Endothelial cell (in vitro differentiated cells): ENCODE measurements at regions not wholly inside any gene's neighbourhood (a gene's known extent, or its start where the extent isn't known, plus 50 kb on each side); places are given as distances from the start of the nearest gene placed in this dataset.
"Not testable (repeated sequence)": the region's sequence is repeated elsewhere in the genome, so short reads cannot be mapped to it uniquely, and the experiment has no call there.

ENCODE experiments used
- DNase-seq: peaks from one replicate; pipeline ENCODE4 v3.0.0; 2021; ENCODE audit warnings: low spot score
- H3K27ac Mint-ChIP-seq: one replicate; pipeline ENCODE4 v1.8.0; 2021; ENCODE audit warnings: mixed read lengths, inconsistent platforms; ENCODE audit not compliant: unreplicated experiment
- H3K27me3 Mint-ChIP-seq: one replicate; pipeline ENCODE4 v1.8.0; 2021; ENCODE audit warnings: mild to moderate bottlenecking, moderate library complexity, mixed read lengths, inconsistent platforms; ENCODE audit not compliant: unreplicated experiment
- H3K36me3 Mint-ChIP-seq: one replicate; pipeline ENCODE4 v1.8.0; 2021; ENCODE audit warnings: mild to moderate bottlenecking, low read depth, mixed read lengths, inconsistent platforms; ENCODE audit not compliant: unreplicated experiment
- H3K4me1 Mint-ChIP-seq: one replicate; pipeline ENCODE4 v1.8.0; 2021; ENCODE audit warnings: mild to moderate bottlenecking, mixed read lengths, inconsistent platforms; ENCODE audit not compliant: unreplicated experiment
- H3K4me3 Mint-ChIP-seq: one replicate; pipeline ENCODE4 v1.8.0; 2021; ENCODE audit warnings: mild to moderate bottlenecking, mixed read lengths, inconsistent platforms; ENCODE audit not compliant: unreplicated experiment
- H3K9me3 Mint-ChIP-seq: one replicate; pipeline ENCODE4 v1.8.0; 2021; ENCODE audit warnings: mixed read lengths, inconsistent platforms; ENCODE audit not compliant: unreplicated experiment
- TF ChIP-seq, protein P1 (sequence below): fragments of 200-600 bp; sonication (generic); IDR thresholded peaks from one replicate; pipeline ENCODE4 v1.5.0; 2021; ENCODE audit warnings: antibody characterized with exemption; ENCODE audit not compliant: unreplicated experiment

DNA sequence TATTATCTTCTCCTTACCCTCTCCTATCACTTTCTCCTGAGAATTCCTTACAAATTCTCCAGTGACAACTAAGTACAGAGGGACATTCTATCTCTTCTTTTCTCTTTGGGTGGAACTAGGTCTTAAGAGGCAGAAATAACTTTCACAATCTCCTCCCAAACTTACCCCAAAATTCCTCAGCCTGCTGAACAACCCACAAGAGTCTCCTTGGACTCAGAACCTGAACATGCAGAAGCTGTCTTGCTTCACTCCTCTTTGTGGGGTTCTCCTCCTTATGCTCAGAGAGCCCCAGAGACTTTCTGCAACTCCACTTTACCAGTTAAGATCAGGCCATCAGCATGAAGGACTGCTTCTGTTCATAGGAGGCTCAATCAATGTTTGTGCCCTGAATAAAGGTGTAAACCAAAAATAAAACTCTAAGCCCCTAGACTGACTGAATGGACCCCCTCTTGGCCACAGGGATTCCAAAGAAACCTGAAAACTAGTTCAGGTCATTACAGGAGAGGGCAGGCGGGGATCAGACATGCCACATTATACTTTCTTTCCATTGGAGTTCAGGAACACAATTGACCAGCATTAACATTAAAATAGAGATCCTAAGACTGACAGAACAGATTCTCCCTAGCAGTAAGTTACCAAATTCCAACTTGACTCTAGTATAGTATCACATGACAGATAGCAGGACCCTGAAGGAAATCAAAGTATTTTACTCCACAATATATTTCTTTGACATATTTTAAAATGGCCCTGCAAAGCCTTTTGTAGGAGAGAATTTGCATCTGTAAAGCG is 179.7 kb upstream of the FBXL17 start:
- no peak overlapping the region for H3K27ac Mint-ChIP-seq
- H3K36me3 Mint-ChIP-seq = no peaks in the 10 kb centered on the region
- no peaks in the 10 kb centered on the region for H3K27me3 Mint-ChIP-seq
- TF ChIP-seq, protein P1, sequence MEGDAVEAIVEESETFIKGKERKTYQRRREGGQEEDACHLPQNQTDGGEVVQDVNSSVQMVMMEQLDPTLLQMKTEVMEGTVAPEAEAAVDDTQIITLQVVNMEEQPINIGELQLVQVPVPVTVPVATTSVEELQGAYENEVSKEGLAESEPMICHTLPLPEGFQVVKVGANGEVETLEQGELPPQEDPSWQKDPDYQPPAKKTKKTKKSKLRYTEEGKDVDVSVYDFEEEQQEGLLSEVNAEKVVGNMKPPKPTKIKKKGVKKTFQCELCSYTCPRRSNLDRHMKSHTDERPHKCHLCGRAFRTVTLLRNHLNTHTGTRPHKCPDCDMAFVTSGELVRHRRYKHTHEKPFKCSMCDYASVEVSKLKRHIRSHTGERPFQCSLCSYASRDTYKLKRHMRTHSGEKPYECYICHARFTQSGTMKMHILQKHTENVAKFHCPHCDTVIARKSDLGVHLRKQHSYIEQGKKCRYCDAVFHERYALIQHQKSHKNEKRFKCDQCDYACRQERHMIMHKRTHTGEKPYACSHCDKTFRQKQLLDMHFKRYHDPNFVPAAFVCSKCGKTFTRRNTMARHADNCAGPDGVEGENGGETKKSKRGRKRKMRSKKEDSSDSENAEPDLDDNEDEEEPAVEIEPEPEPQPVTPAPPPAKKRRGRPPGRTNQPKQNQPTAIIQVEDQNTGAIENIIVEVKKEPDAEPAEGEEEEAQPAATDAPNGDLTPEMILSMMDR = no peak
- no peak for DNase-seq
- no peaks in the 10 kb centered on the region for H3K4me1 Mint-ChIP-seq
- H3K9me3 Mint-ChIP-seq = no peaks in the 10 kb centered on the region
- no peak overlapping the region for H3K4me3 Mint-ChIP-seq

DNA sequence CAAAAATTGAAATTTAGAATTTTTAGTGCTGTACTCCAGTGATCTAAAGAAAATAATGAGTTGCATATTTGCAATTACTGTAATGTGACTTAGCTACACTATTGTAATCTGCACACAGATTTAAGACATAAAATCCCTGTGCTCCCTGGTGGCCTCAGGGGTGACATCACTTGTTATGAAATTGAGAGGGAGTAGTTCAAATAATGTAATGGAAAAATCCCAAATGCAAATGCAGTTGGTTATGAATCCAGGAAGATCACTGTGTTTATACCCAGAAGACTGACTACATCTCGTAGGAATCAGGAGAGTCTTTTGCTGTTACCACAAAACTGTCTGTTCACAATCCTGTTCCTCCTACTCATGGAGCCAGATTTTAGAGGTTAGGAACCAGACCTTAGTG is 178.7 kb upstream of the FBXL17 start:
- no peak overlapping the region for H3K27ac Mint-ChIP-seq
- DNase-seq = no peak
- H3K4me3 Mint-ChIP-seq = no peak overlapping the region
- no peaks in the 10 kb centered on the region for H3K9me3 Mint-ChIP-seq
- no peaks in the 10 kb centered on the region for H3K4me1 Mint-ChIP-seq
- no peaks in the 10 kb centered on the region for H3K36me3 Mint-ChIP-seq
- TF ChIP-seq, protein P1 = no peak
- H3K27me3 Mint-ChIP-seq = no peaks in the 10 kb centered on the region

DNA sequence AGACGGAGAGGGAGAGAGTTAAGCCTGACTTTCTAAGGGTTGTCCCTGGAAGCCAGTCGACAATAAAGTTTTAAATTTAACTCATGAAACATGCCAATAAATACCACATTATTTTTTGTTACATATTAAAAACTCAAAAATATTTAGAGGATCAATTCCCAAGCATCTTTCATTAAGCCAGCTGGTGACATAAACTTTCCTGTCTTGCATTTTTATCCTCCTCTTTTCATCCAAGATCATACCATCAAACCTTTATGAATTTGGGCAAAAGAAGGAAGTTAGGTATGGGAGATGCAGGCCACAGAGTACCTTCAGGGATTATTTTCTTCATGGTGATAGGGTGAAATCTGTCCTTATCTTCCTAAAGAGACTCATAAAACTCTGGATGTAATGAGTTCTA is 178.3 kb upstream of the FBXL17 start:
- H3K4me3 Mint-ChIP-seq = no peak overlapping the region
- H3K36me3 Mint-ChIP-seq = no peaks in the 10 kb centered on the region
- H3K9me3 Mint-ChIP-seq = no peaks in the 10 kb centered on the region
- TF ChIP-seq, protein P1 = no peak
- no peaks in the 10 kb centered on the region for H3K27me3 Mint-ChIP-seq
- DNase-seq = no peak
- H3K27ac Mint-ChIP-seq = no peak overlapping the region
- H3K4me1 Mint-ChIP-seq = no peaks in the 10 kb centered on the region

DNA sequence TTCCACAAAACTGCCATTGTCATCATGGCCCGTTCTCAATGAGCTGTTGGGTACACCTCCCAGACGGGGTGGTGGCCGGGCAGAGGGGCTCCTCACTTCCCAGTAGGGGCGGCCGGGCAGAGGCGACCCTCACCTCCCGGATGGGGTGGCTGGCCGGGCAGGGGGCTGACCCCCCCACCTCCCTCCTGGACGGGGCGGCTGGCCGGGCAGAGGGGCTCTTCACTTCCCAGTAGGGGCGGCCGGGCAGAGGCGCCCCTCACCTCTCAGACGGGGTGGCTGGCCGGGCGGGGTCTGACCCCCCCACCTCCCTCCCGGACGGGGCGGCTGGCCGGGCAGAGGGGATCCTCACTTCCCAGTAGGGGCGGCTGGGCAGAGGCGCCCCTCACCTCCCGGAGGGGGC is 176.9 kb upstream of the FBXL17 start:
- H3K27ac Mint-ChIP-seq, H3K27me3 Mint-ChIP-seq, H3K36me3 Mint-ChIP-seq, DNase-seq, H3K4me1 Mint-ChIP-seq, H3K9me3 Mint-ChIP-seq, H3K4me3 Mint-ChIP-seq: not testable (repeated sequence)

DNA sequence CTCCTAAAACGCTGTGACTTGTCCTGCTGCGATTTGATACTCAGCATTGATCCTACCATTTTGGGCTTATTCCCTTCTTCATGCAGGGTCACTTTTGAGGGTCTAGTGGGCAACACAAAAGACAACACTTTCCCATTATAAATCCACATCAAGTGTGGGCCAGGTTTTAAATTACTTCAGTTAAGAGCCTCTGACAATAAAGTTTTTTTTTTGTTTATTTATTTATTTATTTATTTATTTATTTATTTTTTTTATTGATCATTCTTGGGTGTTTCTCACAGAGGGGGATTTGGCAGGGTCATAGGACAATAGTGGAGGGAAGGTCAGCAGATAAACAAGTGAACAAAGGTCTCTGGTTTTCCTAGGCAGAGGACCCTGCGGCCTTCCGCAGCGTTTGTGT is 176.2 kb upstream of the FBXL17 start:
- H3K27me3 Mint-ChIP-seq, H3K4me1 Mint-ChIP-seq, H3K36me3 Mint-ChIP-seq, H3K4me3 Mint-ChIP-seq, DNase-seq, H3K9me3 Mint-ChIP-seq, H3K27ac Mint-ChIP-seq: not testable (repeated sequence)

DNA sequence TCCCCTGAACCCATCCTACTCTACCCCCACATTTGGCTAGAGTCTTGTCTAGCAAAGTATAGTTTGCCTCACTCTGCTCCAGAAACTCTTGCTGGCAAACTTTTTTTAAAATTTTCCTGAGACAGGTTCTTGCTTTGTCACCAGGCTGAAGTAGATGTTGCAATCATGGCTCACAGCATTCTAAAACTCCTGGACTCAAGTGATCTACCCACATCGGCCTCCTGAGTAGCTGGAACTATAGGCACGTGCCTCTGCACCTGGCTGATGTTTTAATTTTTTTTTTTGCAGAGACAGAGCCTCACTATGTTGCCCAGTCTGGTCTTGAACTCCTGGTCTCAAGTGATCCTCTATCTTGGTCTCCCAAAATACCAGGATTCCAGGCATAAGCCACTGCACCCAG is 175.8 kb upstream of the FBXL17 start:
- Mint-ChIP-seq H3K27me3 (no peaks in the 10 kb centered on the region), H3K4me3 (no peak overlapping the region), H3K36me3 (no peaks in the 10 kb centered on the region), H3K27ac (no peak overlapping the region), H3K4me1 (no peaks in the 10 kb centered on the region), H3K9me3 (no peaks in the 10 kb centered on the region)
- no peak for DNase-seq
- TF ChIP-seq, protein P1 = no peak
